Stomach (tissue), 8 donors: ENCODE measurements at regions not wholly inside any gene's neighbourhood (a gene's known extent, or its start where the extent isn't known, plus 50 kb on each side); places are given as distances from the start of the nearest gene placed in this dataset.

Source experiments
- DNase-seq, 2 donors: peaks; one replicate each; pipeline versions ENCODE4 v3.0.0 to v3.0.0-alpha.2; 2013 to 2019
- H3K27ac ChIP-seq, 5 donors: fragments of 200-600 bp in 4 of 5; sonication (generic) in 4 of 5; one replicate each; pipeline ENCODE4 v1.5.1; 2013 to 2019; ENCODE audit warnings: mild to moderate bottlenecking in 1 of 5, moderate library complexity in 1 of 5
- H3K27me3 ChIP-seq, 3 donors: fragments of 200-600 bp; sonication (generic); one replicate each; pipeline ENCODE4 v1.5.1; 2017 to 2019; ENCODE audit warnings: mixed run types in 1 of 3
- H3K36me3 ChIP-seq, 4 donors: fragments of 200-600 bp; sonication (generic); 1 replicate in 3 of 4; 2 replicates in 1 of 4; pipeline ENCODE4 v1.5.1; 2016 to 2019
- H3K4me1 ChIP-seq, 4 donors: fragments of 200-600 bp; sonication (generic); one replicate each; pipeline ENCODE4 v1.5.1; 2016 to 2019
- H3K4me3 ChIP-seq, 4 donors: fragments of 200-600 bp; sonication (generic) in 3 of 4; one replicate each; pipeline ENCODE4 v1.5.1; 2016 to 2019; ENCODE audit warnings: mild to moderate bottlenecking in 1 of 4
- H3K9me3 ChIP-seq, 4 donors: fragments of 200-600 bp; sonication (generic); one replicate each; pipeline ENCODE4 v1.5.1; 2016 to 2019
- EP300 ChIP-seq: sonication (generic); formaldehyde crosslinking; IDR thresholded peaks from one replicate; pipeline ENCODE4 v1.6.1; 2017; ENCODE audit warnings: antibody characterized with exemption
- POLR2A ChIP-seq, 4 donors: fragments of 450-650 bp; IDR thresholded peaks; one replicate each; pipeline ENCODE4 v1.6.1; 2016; ENCODE audit warnings: antibody characterized with exemption in 4 of 4, control low read depth in 2 of 4, mild to moderate bottlenecking in 1 of 4, moderate library complexity in 1 of 4
- POLR2AphosphoS5 ChIP-seq, 3 donors: sonication (generic); formaldehyde crosslinking; IDR thresholded peaks; one replicate each; pipeline ENCODE4 v1.6.1; 2016; ENCODE audit warnings: antibody characterized with exemption in 3 of 3
- WGBS, 5 donors: extraction: QIAGEN DNeasy Blood & Tissue Kit in 3 of 5; methylation state at CpG; one replicate each; pipeline versions ENCODE4 v1.1.5 to v1.1.7; 2013 to 2018; 5-methylcytosine and 5-hydroxymethylcytosine counted together
- intact Hi-C: fragments of 100-400 bp; cut with DNase I; formaldehyde crosslinking; loops from one replicate; pipeline ENCODE4 v1.15.1; 2023; ENCODE audit warnings: low total_unique reads
- TF ChIP-seq, protein P1 (sequence below), 7 experiments: fragments of 450-650 bp in 4 of 7; fragments of 200-600 bp in 3 of 7; sonication (generic) in 3 of 7; IDR thresholded peaks; one replicate each; pipeline ENCODE4 v1.5.1; 2016 to 2019; ENCODE audit warnings: antibody characterized with exemption in 7 of 7, control low read depth in 2 of 7, mild to moderate bottlenecking in 1 of 7
- donor health status: healthy with polysubstance abuse.
- donor health status: Bipolar disorder and iron deficiency.
- donor health status: healthy.

DNA sequence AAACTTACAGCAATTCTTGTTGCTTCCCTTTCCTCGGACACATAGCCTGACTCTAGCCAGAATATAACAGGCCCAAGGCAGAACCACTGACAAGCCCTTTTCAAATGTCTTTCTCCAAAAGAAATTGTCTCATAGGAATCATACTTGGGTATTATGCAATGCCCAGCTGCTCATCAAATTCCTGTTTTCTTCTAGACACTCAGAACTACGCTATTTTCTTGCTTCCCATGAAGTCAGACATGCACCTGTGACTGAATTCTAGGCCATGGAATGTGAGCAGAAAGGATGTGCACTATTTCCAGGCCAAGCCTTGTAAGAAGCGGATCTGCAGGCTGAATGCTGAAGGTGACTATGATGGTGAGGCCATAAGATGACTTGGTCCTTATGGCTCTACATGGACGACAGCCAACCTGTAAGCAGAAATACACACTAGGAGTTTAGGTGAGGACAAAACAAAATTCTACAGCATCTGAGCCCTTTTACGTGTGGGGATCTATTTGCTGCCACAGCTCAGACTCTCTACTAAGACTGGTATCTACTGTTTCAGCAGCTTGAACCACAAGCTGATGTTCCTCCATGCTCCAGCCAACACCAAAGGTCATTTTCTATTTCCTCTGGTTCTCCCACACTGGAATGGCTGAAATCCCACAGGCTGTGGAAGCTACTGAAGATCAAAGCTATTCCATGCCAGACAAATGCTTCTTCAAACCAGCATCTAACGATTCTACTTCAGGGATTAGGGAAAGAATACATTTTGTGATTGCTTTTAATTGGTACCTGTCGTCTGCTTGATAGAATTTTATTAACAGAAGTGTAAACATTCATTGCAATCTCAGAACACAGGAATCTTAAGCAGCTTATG is 378.7 kb downstream of the RBM43 start:
- Histone ChIP-seq H3K4me1 (no peaks in the 10 kb centered on the region), H3K9me3 (no peaks in the 10 kb centered on the region), H3K4me3 (no peak overlapping the region), H3K27me3 (no peaks in the 10 kb centered on the region), H3K27ac (no peak overlapping the region), H3K36me3 (no peaks in the 10 kb centered on the region)
- intact Hi-C loops = no loop called here
- TF ChIP-seq POLR2AphosphoS5 (IDR thresholded peaks at IDR 0.05) (no peak), POLR2A (IDR thresholded peaks at IDR 0.05) (no peak), EP300 (no peak)
- TF ChIP-seq, protein P1, sequence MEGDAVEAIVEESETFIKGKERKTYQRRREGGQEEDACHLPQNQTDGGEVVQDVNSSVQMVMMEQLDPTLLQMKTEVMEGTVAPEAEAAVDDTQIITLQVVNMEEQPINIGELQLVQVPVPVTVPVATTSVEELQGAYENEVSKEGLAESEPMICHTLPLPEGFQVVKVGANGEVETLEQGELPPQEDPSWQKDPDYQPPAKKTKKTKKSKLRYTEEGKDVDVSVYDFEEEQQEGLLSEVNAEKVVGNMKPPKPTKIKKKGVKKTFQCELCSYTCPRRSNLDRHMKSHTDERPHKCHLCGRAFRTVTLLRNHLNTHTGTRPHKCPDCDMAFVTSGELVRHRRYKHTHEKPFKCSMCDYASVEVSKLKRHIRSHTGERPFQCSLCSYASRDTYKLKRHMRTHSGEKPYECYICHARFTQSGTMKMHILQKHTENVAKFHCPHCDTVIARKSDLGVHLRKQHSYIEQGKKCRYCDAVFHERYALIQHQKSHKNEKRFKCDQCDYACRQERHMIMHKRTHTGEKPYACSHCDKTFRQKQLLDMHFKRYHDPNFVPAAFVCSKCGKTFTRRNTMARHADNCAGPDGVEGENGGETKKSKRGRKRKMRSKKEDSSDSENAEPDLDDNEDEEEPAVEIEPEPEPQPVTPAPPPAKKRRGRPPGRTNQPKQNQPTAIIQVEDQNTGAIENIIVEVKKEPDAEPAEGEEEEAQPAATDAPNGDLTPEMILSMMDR (IDR thresholded peaks at IDR 0.05) = no peak
- no peak for DNase-seq
- 58 to 69% (median 64%) methylated on average over 7 of the region's 7 CpGs for WGBS, 5 donors

DNA sequence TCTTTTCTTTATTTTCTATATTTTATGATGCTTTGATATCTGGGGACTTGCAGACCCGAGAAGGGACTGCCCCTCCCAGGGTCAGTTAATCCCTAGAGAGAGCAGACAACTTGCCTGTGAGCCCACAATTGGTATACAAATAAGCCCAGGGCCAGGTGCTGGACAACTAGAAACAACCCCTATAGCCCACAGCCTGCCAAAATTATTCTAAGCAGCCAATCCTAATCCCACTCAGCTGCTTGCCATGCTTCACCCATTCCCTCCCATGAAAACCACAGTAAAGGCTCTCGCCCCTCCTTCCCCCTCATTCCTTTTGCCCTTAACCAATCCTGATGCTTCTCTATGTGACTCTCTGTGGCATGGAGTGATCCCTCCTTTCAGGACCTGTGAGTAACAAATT is 380.7 kb downstream of the RBM43 start:
- TF ChIP-seq POLR2AphosphoS5 (IDR thresholded peaks at IDR 0.05) = no peak
- no peak for TF ChIP-seq EP300
- TF ChIP-seq POLR2A (IDR thresholded peaks at IDR 0.05) = no peak
- TF ChIP-seq, protein P1 (IDR thresholded peaks at IDR 0.05) = no peak
- Histone ChIP-seq H3K9me3 (no peaks in the 10 kb centered on the region), H3K4me3 (no peak overlapping the region), H3K4me1 (no peaks in the 10 kb centered on the region), H3K36me3 (no peaks in the 10 kb centered on the region), H3K27me3 (no peaks in the 10 kb centered on the region), H3K27ac (no peak overlapping the region)
- 62 to 85% (median 83%) methylated on average over 2 of the region's 2 CpGs for WGBS, 5 donors
- DNase-seq = no peak
- intact Hi-C loops = no loop called here

DNA sequence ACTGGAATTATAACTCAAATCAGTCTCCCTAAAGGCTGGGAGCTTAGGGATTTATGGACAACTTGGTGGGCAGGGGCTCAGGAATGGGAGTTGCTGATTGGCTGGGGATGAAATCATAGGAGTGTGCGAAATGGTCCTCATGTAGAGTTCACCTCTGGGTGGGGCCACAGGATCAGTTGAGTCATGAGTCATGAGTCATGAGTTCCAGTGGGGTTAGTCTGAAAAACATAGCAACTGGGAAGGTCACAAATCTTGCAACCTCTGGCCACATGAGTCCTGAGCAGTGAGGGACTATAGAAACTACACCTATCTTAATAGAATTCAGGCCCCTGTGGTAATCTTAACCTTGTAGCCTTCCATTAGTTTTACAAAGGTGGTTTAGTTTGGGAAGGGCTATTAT is 383.3 kb downstream of the RBM43 start:
- Histone ChIP-seq H3K4me3 (no peak overlapping the region), H3K9me3 (no peaks in the 10 kb centered on the region), H3K27me3 (no peaks in the 10 kb centered on the region), H3K36me3 (no peaks in the 10 kb centered on the region), H3K4me1 (no peaks in the 10 kb centered on the region), H3K27ac (no peak overlapping the region)
- 89 to 100% (median 96%) methylated on average over 1 of the region's 1 CpG for WGBS, 5 donors
- intact Hi-C loops = no loop called here
- TF ChIP-seq POLR2A (IDR thresholded peaks at IDR 0.05) (no peak), POLR2AphosphoS5 (IDR thresholded peaks at IDR 0.05) (no peak)
- peak in 1 of 2 donors; percentile 20 for DNase-seq

DNA sequence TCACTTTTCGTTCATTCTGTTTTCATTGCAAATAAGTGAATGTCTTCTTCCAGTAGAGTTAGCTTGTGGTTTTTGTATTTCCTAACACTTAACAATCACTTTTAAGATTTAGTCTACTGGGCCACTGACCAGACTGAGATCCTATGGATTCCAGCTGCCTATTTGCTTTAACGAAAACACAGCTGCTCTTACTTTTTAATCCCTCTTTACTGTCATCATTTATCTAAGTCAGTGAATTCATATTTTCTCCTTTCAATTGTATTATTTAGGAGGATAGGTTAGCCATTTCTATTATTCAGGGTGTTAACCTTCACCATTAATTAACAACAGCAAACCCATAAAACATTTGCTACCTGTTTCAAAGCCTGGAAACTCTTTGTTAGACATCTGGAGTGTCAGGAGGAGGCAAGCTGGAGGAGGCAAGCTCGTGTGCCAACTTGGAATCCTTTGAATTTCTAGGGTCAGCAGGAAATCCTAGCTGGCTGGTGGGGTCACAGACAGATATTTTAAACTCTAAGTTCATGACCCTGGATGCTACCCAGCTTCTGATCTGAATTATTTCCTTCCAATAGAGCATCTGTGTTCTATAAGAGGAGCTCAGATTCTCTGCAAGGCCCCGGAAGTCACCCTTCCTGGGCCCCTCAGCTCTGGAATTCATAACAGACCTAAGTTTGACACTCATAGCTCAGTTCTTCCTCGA is 385.3 kb downstream of the RBM43 start:
- intact Hi-C loops = no loop called here
- H3K4me1 ChIP-seq = no peaks in the 10 kb centered on the region
- no peaks in the 10 kb centered on the region for H3K36me3 ChIP-seq
- H3K4me3 ChIP-seq = no peak overlapping the region
- TF ChIP-seq POLR2AphosphoS5 (IDR thresholded peaks at IDR 0.05) = no peak
- TF ChIP-seq, protein P1 (IDR thresholded peaks at IDR 0.05) = no peak
- TF ChIP-seq EP300 = no peak
- no peak for TF ChIP-seq POLR2A (IDR thresholded peaks at IDR 0.05)
- H3K27ac ChIP-seq = no peak overlapping the region
- DNase-seq = peak in 1 of 2 donors; percentile 59
- no peaks in the 10 kb centered on the region for H3K9me3 ChIP-seq
- no peaks in the 10 kb centered on the region for H3K27me3 ChIP-seq
- WGBS, 5 donors = 58 to 67% (median 61%) methylated on average over 5 of the region's 5 CpGs

DNA sequence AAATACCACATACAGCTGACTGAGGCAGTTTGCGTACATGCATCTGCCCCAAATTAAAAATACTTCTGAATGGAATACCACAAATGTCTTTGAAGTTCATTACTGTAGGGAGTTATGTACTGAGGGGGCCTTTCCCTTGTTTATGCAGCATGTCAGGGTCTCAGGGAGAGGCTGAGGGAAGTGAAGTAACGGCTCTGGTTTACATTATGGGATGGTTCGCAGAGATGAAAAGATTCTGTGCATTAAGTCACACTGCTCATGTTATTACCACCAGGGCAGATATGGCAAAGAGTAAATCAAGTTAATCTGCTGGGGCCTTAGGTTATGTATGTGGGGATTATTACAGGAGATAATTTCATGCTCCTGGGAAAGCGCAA is 385.9 kb upstream of the RND3 start:
- H3K36me3 ChIP-seq = no peaks in the 10 kb centered on the region
- H3K4me1 ChIP-seq = no peaks in the 10 kb centered on the region
- no peak overlapping the region for H3K4me3 ChIP-seq
- H3K9me3 ChIP-seq = no peaks in the 10 kb centered on the region
- no peak for DNase-seq
- WGBS, 5 donors = 64 to 76% (median 72%) methylated on average over 4 of the region's 4 CpGs
- no peak for TF ChIP-seq EP300
- TF ChIP-seq, protein P1 (IDR thresholded peaks at IDR 0.05) = no peak
- no peak for TF ChIP-seq POLR2AphosphoS5 (IDR thresholded peaks at IDR 0.05)
- TF ChIP-seq POLR2A (IDR thresholded peaks at IDR 0.05) = no peak
- H3K27me3 ChIP-seq = no peaks in the 10 kb centered on the region
- intact Hi-C loops = no loop called here
- H3K27ac ChIP-seq = no peak overlapping the region
